HepG2 (cell line): ENCODE measurements at regions not wholly inside any gene's neighbourhood (a gene's known extent, or its start where the extent isn't known, plus 50 kb on each side); places are given as distances from the start of the nearest gene placed in this dataset.

Experiments
- CBFB ChIP-seq: sonication (generic); formaldehyde crosslinking; IDR thresholded peaks from 2 replicates; pipeline ENCODE4 v1.4.0; 2020; ENCODE audit warnings: missing genetic modification reagents
- EZH2 ChIP-seq: conservative IDR thresholded peaks from 2 replicates; pipeline ENCODE4 v1.6.1; 2012; ENCODE audit warnings: mild to moderate bottlenecking, low read depth, low read length, moderate library complexity
- TF ChIP-seq, protein P1 (sequence below): sonication (generic); formaldehyde crosslinking; IDR thresholded peaks from 2 replicates; pipeline ENCODE4 v1.4.0; 2020; ENCODE audit warnings: mild to moderate bottlenecking, missing genetic modification reagents
- TF ChIP-seq, protein P2 (sequence below): sonication (generic); formaldehyde crosslinking; IDR thresholded peaks from 2 replicates; pipeline ENCODE4 v1.4.0; 2020; ENCODE audit warnings: missing genetic modification reagents
- TF ChIP-seq, protein P3 (sequence below): IDR thresholded peaks from 2 replicates; pipeline ENCODE4 v1.6.1; 2016; ENCODE audit warnings: control low read depth

DNA sequence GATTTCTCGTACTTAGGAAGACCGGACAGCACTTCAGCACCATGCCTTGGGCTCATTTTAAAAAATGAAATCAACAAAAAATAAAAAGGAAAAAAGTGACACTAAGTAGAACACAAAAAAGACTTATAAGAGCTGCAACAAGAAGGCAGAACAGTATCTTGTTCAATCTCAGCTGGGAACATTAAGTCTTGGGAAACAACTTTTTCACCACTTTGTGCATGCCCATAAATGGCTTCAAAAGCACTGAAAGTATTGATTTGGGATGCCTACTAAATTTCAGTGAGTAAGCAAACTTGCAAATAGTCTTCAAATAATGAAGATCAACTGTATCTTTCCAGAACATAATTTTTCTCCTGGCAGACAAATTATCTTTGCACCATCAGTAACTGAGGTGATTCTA, 489.3 kb downstream of the NXPH1 start:
- TF ChIP-seq EZH2 (no peak), CBFB (CRISPR knock-in tag) (no peak)
- TF ChIP-seq, protein P1, sequence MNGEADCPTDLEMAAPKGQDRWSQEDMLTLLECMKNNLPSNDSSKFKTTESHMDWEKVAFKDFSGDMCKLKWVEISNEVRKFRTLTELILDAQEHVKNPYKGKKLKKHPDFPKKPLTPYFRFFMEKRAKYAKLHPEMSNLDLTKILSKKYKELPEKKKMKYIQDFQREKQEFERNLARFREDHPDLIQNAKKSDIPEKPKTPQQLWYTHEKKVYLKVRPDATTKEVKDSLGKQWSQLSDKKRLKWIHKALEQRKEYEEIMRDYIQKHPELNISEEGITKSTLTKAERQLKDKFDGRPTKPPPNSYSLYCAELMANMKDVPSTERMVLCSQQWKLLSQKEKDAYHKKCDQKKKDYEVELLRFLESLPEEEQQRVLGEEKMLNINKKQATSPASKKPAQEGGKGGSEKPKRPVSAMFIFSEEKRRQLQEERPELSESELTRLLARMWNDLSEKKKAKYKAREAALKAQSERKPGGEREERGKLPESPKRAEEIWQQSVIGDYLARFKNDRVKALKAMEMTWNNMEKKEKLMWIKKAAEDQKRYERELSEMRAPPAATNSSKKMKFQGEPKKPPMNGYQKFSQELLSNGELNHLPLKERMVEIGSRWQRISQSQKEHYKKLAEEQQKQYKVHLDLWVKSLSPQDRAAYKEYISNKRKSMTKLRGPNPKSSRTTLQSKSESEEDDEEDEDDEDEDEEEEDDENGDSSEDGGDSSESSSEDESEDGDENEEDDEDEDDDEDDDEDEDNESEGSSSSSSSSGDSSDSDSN (CRISPR knock-in tag) = no peak
- TF ChIP-seq, protein P2, sequence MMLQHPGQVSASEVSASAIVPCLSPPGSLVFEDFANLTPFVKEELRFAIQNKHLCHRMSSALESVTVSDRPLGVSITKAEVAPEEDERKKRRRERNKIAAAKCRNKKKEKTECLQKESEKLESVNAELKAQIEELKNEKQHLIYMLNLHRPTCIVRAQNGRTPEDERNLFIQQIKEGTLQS (CRISPR knock-in tag) = no peak
- TF ChIP-seq, protein P3, sequence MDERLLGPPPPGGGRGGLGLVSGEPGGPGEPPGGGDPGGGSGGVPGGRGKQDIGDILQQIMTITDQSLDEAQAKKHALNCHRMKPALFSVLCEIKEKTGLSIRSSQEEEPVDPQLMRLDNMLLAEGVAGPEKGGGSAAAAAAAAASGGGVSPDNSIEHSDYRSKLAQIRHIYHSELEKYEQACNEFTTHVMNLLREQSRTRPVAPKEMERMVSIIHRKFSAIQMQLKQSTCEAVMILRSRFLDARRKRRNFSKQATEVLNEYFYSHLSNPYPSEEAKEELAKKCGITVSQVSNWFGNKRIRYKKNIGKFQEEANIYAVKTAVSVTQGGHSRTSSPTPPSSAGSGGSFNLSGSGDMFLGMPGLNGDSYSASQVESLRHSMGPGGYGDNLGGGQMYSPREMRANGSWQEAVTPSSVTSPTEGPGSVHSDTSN (CRISPR knock-in tag) = no peak
